ENCODE measurements at regions not wholly inside any gene's neighbourhood (a gene's known extent, or its start where the extent isn't known, plus 50 kb on each side); places are given as distances from the start of the nearest gene placed in this dataset.

DNA sequence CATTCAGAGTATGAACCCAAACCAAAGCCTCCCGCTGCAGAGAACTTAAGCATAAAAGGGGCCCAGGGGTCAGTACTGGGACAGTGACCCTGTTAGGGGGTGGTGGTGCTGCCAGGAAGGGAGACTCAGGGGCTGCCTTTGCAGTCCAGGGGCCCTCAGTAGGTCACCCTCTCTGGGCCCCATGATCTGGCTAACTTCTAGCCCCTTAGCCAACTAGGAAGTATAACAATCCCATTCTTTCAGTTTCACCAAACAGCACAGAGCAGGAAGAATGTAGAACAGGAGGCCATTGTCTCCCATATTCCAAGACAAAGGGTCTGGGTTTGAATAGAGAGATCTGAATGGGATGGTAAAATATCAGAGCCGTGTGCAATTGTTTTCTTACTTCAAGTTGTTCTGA, 378.6 kb upstream of the C16orf82 start:
- no peak overlapping the region for H3K4me3 ChIP-seq (replicated peaks in 1 of 2; ENCODE audit: low read depth in 2 of 2, low read length in 2 of 2)
- DNase-seq (ENCODE audit: low read depth in 2 of 2): no peak
- TF ChIP-seq CTCF (IDR thresholded peaks at IDR 0.05; ENCODE audit: low read depth, low read length): no peak

- DNase-seq (ENCODE audit: low read depth in 2 of 2): no peak
- no peak for TF ChIP-seq CTCF (IDR thresholded peaks at IDR 0.05; ENCODE audit: low read depth, low read length)
- H3K4me3 ChIP-seq (replicated peaks in 1 of 2; ENCODE audit: low read depth in 2 of 2, low read length in 2 of 2): no peak overlapping the region
Measured at GRCh38 chr16:26688699-26689098, 378.0 kb upstream of the C16orf82 start.

DNA sequence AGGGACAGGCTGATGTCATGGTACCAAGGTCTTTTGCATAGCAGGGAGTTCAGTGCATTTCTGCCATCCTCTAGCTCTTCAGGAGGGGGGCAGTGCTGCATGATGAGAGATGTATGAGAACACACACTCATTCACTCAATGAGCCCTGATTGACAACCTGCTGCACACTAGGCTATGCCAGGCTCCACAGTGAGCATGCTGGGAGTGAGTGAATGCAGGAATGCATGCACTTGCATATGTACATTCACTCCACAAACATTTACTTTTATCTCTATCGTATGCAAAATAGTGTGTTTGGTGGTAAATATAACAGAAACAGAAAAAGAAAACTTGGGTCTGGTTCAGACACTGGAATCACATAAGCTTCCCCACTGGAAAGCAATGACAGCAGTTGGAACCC, 374.1 kb upstream of the C16orf82 start:
- TF ChIP-seq CTCF (IDR thresholded peaks at IDR 0.05; ENCODE audit: low read depth, low read length): no peak
- DNase-seq (ENCODE audit: low read depth in 2 of 2): no peak
- no peak overlapping the region for H3K4me3 ChIP-seq (replicated peaks in 1 of 2; ENCODE audit: low read depth in 2 of 2, low read length in 2 of 2)

- no peak for DNase-seq (ENCODE audit: low read depth in 2 of 2)
- no peak overlapping the region for H3K4me3 ChIP-seq (replicated peaks in 1 of 2; ENCODE audit: low read depth in 2 of 2, low read length in 2 of 2)
- TF ChIP-seq CTCF (IDR thresholded peaks at IDR 0.05; ENCODE audit: low read depth, low read length): no peak
Measured at GRCh38 chr16:26697807-26698206, 368.9 kb upstream of the C16orf82 start.

GRCh38 chr16:26700250-26700649, 366.5 kb upstream of the C16orf82 start:
- no peak for DNase-seq (ENCODE audit: low read depth in 2 of 2)
- no peak overlapping the region for H3K4me3 ChIP-seq (replicated peaks in 1 of 2; ENCODE audit: low read depth in 2 of 2, low read length in 2 of 2)
- no peak for TF ChIP-seq CTCF (IDR thresholded peaks at IDR 0.05; ENCODE audit: low read depth, low read length)

DNA sequence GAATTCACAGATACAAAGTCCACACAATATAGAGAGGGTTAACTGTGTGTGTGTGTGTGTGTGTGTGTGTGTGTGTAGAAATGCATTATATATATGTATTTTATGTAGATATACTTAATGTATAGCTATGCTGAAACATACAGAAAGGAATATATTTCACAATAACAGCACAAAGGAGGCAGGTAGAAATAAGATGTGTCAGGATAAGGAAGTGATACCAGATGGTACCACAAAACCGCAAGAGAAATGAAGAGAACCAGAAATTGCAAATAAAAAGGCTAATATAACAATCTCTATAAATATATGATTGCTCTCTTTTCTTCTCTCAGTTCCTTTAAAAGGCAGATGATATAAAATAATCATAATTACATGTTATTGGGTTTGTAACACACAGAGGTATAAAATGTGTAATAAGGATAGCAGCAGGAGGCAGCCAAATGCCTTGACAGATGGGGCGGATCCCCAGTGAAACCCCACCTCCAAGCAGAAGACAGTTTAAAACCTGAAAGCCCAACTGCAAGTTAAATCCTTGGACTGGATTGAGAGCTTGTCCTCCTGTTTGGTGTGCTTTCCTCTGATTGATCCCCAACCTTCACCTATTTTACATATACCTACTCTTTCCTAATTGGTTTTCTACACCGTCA, 365.4 kb upstream of the C16orf82 start:
- no peak for DNase-seq (ENCODE audit: low read depth in 2 of 2)
- TF ChIP-seq CTCF (IDR thresholded peaks at IDR 0.05; ENCODE audit: low read depth, low read length): no peak

GRCh38 chr16:26705346-26705745, 361.4 kb upstream of the C16orf82 start:
- no peak for DNase-seq (ENCODE audit: low read depth in 2 of 2)
- no peak for TF ChIP-seq CTCF (IDR thresholded peaks at IDR 0.05; ENCODE audit: low read depth, low read length)
- no peak overlapping the region for H3K4me3 ChIP-seq (replicated peaks in 1 of 2; ENCODE audit: low read depth in 2 of 2, low read length in 2 of 2)

More for the DNA sequence above, 365.4 kb upstream of the C16orf82 start:
- no peak overlapping the region for H3K4me3 ChIP-seq (replicated peaks in 1 of 2; ENCODE audit: low read depth in 2 of 2, low read length in 2 of 2)

Data from cardiac fibroblast (primary cell).